ENCODE measurements at regions not wholly inside any gene's neighbourhood (a gene's known extent, or its start where the extent isn't known, plus 50 kb on each side); places are given as distances from the start of the nearest gene placed in this dataset.

- Histone ChIP-seq H3K4me3 (no peak overlapping the region), H3K27ac (no peak overlapping the region), H3K9ac (ENCODE audit: low read depth in 2 of 2, low read length in 2 of 2) (no peak overlapping the region), H3K4me1 (peaks cover 6% of the 10 kb centered on the region), H3K27me3 (no peaks in the 10 kb centered on the region), H3K9me3 (no peaks in the 10 kb centered on the region), H3K36me3 (no peaks in the 10 kb centered on the region)
- intact Hi-C loops (cut with DNase I) = no loop called here
- no peak for DNase-seq
- TF ChIP-seq CTCF (IDR thresholded peaks at IDR 0.05) = no peak
Measured at GRCh38 chr10:109706026-109706560, 217.2 kb downstream of the XPNPEP1 start.

GRCh38 chr10:109701633-109702215 is 221.6 kb downstream of the XPNPEP1 start:
- no peaks in the 10 kb centered on the region for H3K9me3 ChIP-seq
- peak overlapping the region; percentile 74 for H3K27ac ChIP-seq
- intact Hi-C loops (cut with DNase I) = no loop called here
- no peak for TF ChIP-seq CTCF (IDR thresholded peaks at IDR 0.05)
- H3K27me3 ChIP-seq = no peaks in the 10 kb centered on the region
- H3K4me3 ChIP-seq = no peak overlapping the region
- peak overlapping the region in 1 of 2 donors; percentile 6 for H3K9ac ChIP-seq (ENCODE audit: low read depth in 2 of 2, low read length in 2 of 2)
- no peaks in the 10 kb centered on the region for H3K36me3 ChIP-seq
- DNase-seq = peak; percentile 67
- H3K4me1 ChIP-seq = peaks cover 6% of the 10 kb centered on the region

- DNase-seq = no peak
- no peak overlapping the region for H3K9ac ChIP-seq (ENCODE audit: low read depth in 2 of 2, low read length in 2 of 2)
- intact Hi-C loops (cut with DNase I) = no loop called here
Measured at GRCh38 chr10:109698882-109699664, 224.2 kb downstream of the XPNPEP1 start.

GRCh38 chr10:109698086-109698485 is 225.2 kb downstream of the XPNPEP1 start:
- no peaks in the 10 kb centered on the region for H3K36me3 ChIP-seq
- H3K9me3 ChIP-seq = no peaks in the 10 kb centered on the region
- peaks cover 6% of the 10 kb centered on the region for H3K4me1 ChIP-seq
- no peaks in the 10 kb centered on the region for H3K27me3 ChIP-seq
- intact Hi-C loops (cut with DNase I) = no loop called here
- H3K27ac ChIP-seq = no peak overlapping the region
- no peak overlapping the region for H3K4me3 ChIP-seq
- no peak for DNase-seq
- TF ChIP-seq CTCF (IDR thresholded peaks at IDR 0.05) = no peak
- no peak overlapping the region for H3K9ac ChIP-seq (ENCODE audit: low read depth in 2 of 2, low read length in 2 of 2)

More at GRCh38 chr10:109698882-109699664, 224.2 kb downstream of the XPNPEP1 start:
- Histone ChIP-seq H3K27ac (peak overlapping the region; percentile 37), H3K27me3 (no peaks in the 10 kb centered on the region), H3K4me3 (no peak overlapping the region), H3K4me1 (peaks cover 6% of the 10 kb centered on the region), H3K36me3 (no peaks in the 10 kb centered on the region), H3K9me3 (no peaks in the 10 kb centered on the region)
- TF ChIP-seq CTCF (IDR thresholded peaks at IDR 0.05) = no peak

GRCh38 chr10:109696981-109697775 is 226.1 kb downstream of the XPNPEP1 start:
- peak overlapping the region; percentile 65 for H3K27ac ChIP-seq
- no peak for DNase-seq
- no peaks in the 10 kb centered on the region for H3K4me1 ChIP-seq
- H3K27me3 ChIP-seq = no peaks in the 10 kb centered on the region
- H3K36me3 ChIP-seq = no peaks in the 10 kb centered on the region
- no peak overlapping the region for H3K9ac ChIP-seq (ENCODE audit: low read depth in 2 of 2, low read length in 2 of 2)
- no peak for TF ChIP-seq CTCF (IDR thresholded peaks at IDR 0.05)
- intact Hi-C loops (cut with DNase I) = no loop called here
- no peak overlapping the region for H3K4me3 ChIP-seq
- H3K9me3 ChIP-seq = no peaks in the 10 kb centered on the region

Measured in colonic mucosa (tissue), 4 donors.